ENCODE measurements at regions not wholly inside any gene's neighbourhood (a gene's known extent, or its start where the extent isn't known, plus 50 kb on each side); places are given as distances from the start of the nearest gene placed in this dataset.

- H4K20me1 ChIP-seq (ENCODE audit: control insufficient read depth, insufficient read depth) = no peaks in the 10 kb centered on the region
- no TSS peak for BruUV-seq (replicated peaks)
- no peak for ATAC-seq
- intact Hi-C loops (cut with micrococcal nuclease; ENCODE audit: unreplicated experiment) (no loop called here), in situ Hi-C loops (cut with MboI) (no loop called here)
- no peaks in the 10 kb centered on the region for H3K9me3 ChIP-seq (replicated peaks; ENCODE audit: control insufficient read depth, insufficient read depth, low read length)
- peak; percentile 13; the same call in 1 of the 2 replicates for TF ChIP-seq RAD21 (IDR thresholded peaks at IDR 0.05; ENCODE audit: insufficient read depth, low read depth, low read length)
- no peak for TF ChIP-seq RCOR1 (conservative IDR thresholded peaks at IDR 0.05; ENCODE audit: low read depth, low read length)
- no peak for TF ChIP-seq BRCA1 (IDR thresholded peaks at IDR 0.05; ENCODE audit: low read depth, low read length)
- ChIA-PET CTCF (interaction anchor here (2.2 kb wide), 1 partner anchor 11 kb away, joined by 5 read pairs; no protein-coding TSS in a partner anchor), SMC1A (ENCODE audit: uncharacterized antibody, unreplicated experiment) (no interaction called here), POLR2A (no interaction called here), RAD21 (ENCODE audit: unreplicated experiment) (no interaction called here)
- H2AFZ ChIP-seq (ENCODE audit: control insufficient read depth, low read depth, low read length) = no peak overlapping the region
- no peaks in the 10 kb centered on the region for H3K36me3 ChIP-seq (ENCODE audit: control insufficient read depth in 2 of 2, insufficient read depth in 2 of 2, low read length in 1 of 2)
- H3K79me2 ChIP-seq (ENCODE audit: control insufficient read depth, insufficient read depth, low read length) = no peaks in the 10 kb centered on the region
- 33% methylated on average over 2 of the region's 2 CpGs for WGBS (ENCODE audit: insufficient coverage, insufficient replicate concordance, low lambda C conversion rate, missing lambda C conversion rate)
- no peak for DNase-seq (ENCODE audit: low read depth, low spot score)
- no peak overlapping the region for H3K4me3 ChIP-seq
- H3K27ac ChIP-seq (ENCODE audit: control insufficient read depth, insufficient read depth) = no peak overlapping the region
- H3K4me2 ChIP-seq (ENCODE audit: control insufficient read depth, insufficient read depth) = no peak overlapping the region
- no peak for FAIRE-seq
- H3K27me3 ChIP-seq (replicated peaks in 1 of 2; ENCODE audit: control insufficient read depth in 2 of 2, insufficient read depth in 2 of 2, low read length in 1 of 2) = no peaks in the 10 kb centered on the region
- H3K9ac ChIP-seq (ENCODE audit: control insufficient read depth, insufficient read depth, low read length) = no peak overlapping the region
- peaks cover 8% of the 10 kb centered on the region for H3K4me1 ChIP-seq (ENCODE audit: control insufficient read depth, insufficient read depth, low read length)
Observed at GRCh38 chr4:152099555-152099954, 338.7 kb upstream of the GATB start.

DNA sequence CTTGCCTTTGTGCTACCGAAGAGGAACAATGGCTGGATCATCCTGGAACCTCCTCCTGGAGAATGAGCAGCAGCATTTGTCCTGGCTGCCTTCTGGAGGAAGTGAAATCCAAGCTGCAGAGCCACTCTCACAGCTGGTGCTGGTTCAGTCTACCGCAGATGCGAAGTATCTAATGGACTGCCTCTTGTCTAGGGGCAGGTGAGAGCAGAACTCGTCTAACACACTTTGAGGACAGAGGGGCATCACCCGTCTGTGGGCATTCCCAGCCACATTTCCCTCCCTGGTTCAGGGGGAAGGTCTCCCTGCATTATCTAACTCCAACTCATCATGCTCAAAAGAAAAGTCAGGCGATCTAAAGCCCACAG is 338.2 kb upstream of the GATB start:
- POLR2A ChIA-PET = no interaction called here
- DNase-seq (ENCODE audit: low read depth, low spot score) = no peak
- SMC1A ChIA-PET (ENCODE audit: uncharacterized antibody, unreplicated experiment) = no interaction called here
- Histone ChIP-seq H3K27me3 (replicated peaks in 1 of 2; ENCODE audit: control insufficient read depth in 2 of 2, insufficient read depth in 2 of 2, low read length in 1 of 2) (no peaks in the 10 kb centered on the region), H3K27ac (ENCODE audit: control insufficient read depth, insufficient read depth) (no peak overlapping the region), H3K36me3 (ENCODE audit: control insufficient read depth in 2 of 2, insufficient read depth in 2 of 2, low read length in 1 of 2) (no peaks in the 10 kb centered on the region), H3K4me2 (ENCODE audit: control insufficient read depth, insufficient read depth) (no peak overlapping the region), H2AFZ (ENCODE audit: control insufficient read depth, low read depth, low read length) (no peak overlapping the region), H4K20me1 (ENCODE audit: control insufficient read depth, insufficient read depth) (no peaks in the 10 kb centered on the region), H3K9ac (ENCODE audit: control insufficient read depth, insufficient read depth, low read length) (no peak overlapping the region), H3K4me1 (ENCODE audit: control insufficient read depth, insufficient read depth, low read length) (peaks cover 8% of the 10 kb centered on the region), H3K4me3 (no peak overlapping the region), H3K9me3 (replicated peaks; ENCODE audit: control insufficient read depth, insufficient read depth, low read length) (no peaks in the 10 kb centered on the region), H3K79me2 (ENCODE audit: control insufficient read depth, insufficient read depth, low read length) (no peaks in the 10 kb centered on the region)
- TF ChIP-seq SMAD5 (IDR thresholded peaks at IDR 0.05; ENCODE audit: low read depth) (no peak), CHD1 (IDR thresholded peaks at IDR 0.05; ENCODE audit: low read depth, low read length) (no peak), ATF3 (IDR thresholded peaks at IDR 0.05; ENCODE audit: borderline replicate concordance, extremely low read depth, low read depth, low read length) (no peak), BCL3 (IDR thresholded peaks at IDR 0.05; ENCODE audit: borderline replicate concordance, insufficient read depth, low read depth, low read length, poor library complexity, severe bottlenecking) (no peak), RELA (IDR thresholded peaks at IDR 0.05; ENCODE audit: borderline replicate concordance, partially characterized antibody) (no peak), NRF1 (conservative IDR thresholded peaks at IDR 0.05; ENCODE audit: low read depth, low read length) (no peak), BHLHE40 (IDR thresholded peaks at IDR 0.05; ENCODE audit: borderline replicate concordance in 1 of 2, low read depth in 2 of 2, low read length in 1 of 2) (no peak), ZNF384 (IDR thresholded peaks at IDR 0.05; ENCODE audit: borderline replicate concordance, low read depth, low read length) (no peak), RUNX3 (IDR thresholded peaks at IDR 0.05; ENCODE audit: low read length) (no peak), MTA2 (IDR thresholded peaks at IDR 0.05; ENCODE audit: low read depth) (no peak)
- TF ChIP-seq, protein P1, sequence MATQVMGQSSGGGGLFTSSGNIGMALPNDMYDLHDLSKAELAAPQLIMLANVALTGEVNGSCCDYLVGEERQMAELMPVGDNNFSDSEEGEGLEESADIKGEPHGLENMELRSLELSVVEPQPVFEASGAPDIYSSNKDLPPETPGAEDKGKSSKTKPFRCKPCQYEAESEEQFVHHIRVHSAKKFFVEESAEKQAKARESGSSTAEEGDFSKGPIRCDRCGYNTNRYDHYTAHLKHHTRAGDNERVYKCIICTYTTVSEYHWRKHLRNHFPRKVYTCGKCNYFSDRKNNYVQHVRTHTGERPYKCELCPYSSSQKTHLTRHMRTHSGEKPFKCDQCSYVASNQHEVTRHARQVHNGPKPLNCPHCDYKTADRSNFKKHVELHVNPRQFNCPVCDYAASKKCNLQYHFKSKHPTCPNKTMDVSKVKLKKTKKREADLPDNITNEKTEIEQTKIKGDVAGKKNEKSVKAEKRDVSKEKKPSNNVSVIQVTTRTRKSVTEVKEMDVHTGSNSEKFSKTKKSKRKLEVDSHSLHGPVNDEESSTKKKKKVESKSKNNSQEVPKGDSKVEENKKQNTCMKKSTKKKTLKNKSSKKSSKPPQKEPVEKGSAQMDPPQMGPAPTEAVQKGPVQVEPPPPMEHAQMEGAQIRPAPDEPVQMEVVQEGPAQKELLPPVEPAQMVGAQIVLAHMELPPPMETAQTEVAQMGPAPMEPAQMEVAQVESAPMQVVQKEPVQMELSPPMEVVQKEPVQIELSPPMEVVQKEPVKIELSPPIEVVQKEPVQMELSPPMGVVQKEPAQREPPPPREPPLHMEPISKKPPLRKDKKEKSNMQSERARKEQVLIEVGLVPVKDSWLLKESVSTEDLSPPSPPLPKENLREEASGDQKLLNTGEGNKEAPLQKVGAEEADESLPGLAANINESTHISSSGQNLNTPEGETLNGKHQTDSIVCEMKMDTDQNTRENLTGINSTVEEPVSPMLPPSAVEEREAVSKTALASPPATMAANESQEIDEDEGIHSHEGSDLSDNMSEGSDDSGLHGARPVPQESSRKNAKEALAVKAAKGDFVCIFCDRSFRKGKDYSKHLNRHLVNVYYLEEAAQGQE (IDR thresholded peaks at IDR 0.05; ENCODE audit: low read depth, low read length) = no peak
- WGBS (ENCODE audit: insufficient coverage, insufficient replicate concordance, low lambda C conversion rate, missing lambda C conversion rate) = 65% methylated on average over 6 of the region's 6 CpGs
- in situ Hi-C loops (cut with MboI) (no loop called here), intact Hi-C loops (cut with micrococcal nuclease; ENCODE audit: unreplicated experiment) (no loop called here)
- no peak for FAIRE-seq
- RAD21 ChIA-PET (ENCODE audit: unreplicated experiment) = no interaction called here
- ATAC-seq = no peak
- CTCF ChIA-PET = no interaction called here
- BruUV-seq (replicated peaks) = no TSS peak

Data from GM12878 (cell line).